ENCODE measurements at regions not wholly inside any gene's neighbourhood (a gene's known extent, or its start where the extent isn't known, plus 50 kb on each side); places are given as distances from the start of the nearest gene placed in this dataset.

GRCh38 chr2:240305369-240305962, 130.0 kb upstream of the GPC1 start:
- TF ChIP-seq EZH2 (IDR thresholded peaks at IDR 0.05; ENCODE audit: low read length, missing control alignments), result no peak
- TF ChIP-seq, protein P1, sequence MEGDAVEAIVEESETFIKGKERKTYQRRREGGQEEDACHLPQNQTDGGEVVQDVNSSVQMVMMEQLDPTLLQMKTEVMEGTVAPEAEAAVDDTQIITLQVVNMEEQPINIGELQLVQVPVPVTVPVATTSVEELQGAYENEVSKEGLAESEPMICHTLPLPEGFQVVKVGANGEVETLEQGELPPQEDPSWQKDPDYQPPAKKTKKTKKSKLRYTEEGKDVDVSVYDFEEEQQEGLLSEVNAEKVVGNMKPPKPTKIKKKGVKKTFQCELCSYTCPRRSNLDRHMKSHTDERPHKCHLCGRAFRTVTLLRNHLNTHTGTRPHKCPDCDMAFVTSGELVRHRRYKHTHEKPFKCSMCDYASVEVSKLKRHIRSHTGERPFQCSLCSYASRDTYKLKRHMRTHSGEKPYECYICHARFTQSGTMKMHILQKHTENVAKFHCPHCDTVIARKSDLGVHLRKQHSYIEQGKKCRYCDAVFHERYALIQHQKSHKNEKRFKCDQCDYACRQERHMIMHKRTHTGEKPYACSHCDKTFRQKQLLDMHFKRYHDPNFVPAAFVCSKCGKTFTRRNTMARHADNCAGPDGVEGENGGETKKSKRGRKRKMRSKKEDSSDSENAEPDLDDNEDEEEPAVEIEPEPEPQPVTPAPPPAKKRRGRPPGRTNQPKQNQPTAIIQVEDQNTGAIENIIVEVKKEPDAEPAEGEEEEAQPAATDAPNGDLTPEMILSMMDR (conservative IDR thresholded peaks at IDR 0.05 in 1 of 2, IDR thresholded peaks at IDR 0.05 in 1 of 2; ENCODE audit: low read depth in 1 of 2, low read length in 2 of 2), result no peak
